Stimulated activated naive CD8-positive, alpha-beta T cell treated with anti-CD3 and anti-CD28 coated beads, Interleukin-15, amount 100 ng/mL, for 72 hours (primary cell): ENCODE measurements at regions not wholly inside any gene's neighbourhood (a gene's known extent, or its start where the extent isn't known, plus 50 kb on each side); places are given as distances from the start of the nearest gene placed in this dataset.
"Not testable (repeated sequence)": the region's sequence is repeated elsewhere in the genome, so short reads cannot be mapped to it uniquely, and the experiment has no call there.

Experiments used
- ATAC-seq: fragments of 150-1000 bp; cut with Tn5 transposase; 2 replicates; pipeline ENCODE4 v1.10.0; 2021; ENCODE audit warnings: mild to moderate bottlenecking, moderate library complexity
- DNase-seq, 2 donors: peaks; one replicate each; pipeline ENCODE4 v3.0.0; 2021 to 2022
- H3K27ac Mint-ChIP-seq, 2 donors: one replicate each; pipeline ENCODE4 v1.8.0; 2022; ENCODE audit warnings: mild to moderate bottlenecking in 2 of 2, mixed read lengths in 2 of 2, moderate library complexity in 2 of 2
- H3K27me3 Mint-ChIP-seq: one replicate; pipeline ENCODE4 v1.8.0; 2022; ENCODE audit warnings: mixed read lengths
- H3K4me1 Mint-ChIP-seq: one replicate; pipeline ENCODE4 v1.8.0; 2022; ENCODE audit warnings: mild to moderate bottlenecking, mixed read lengths
- H3K4me3 Mint-ChIP-seq, 2 donors: one replicate each; pipeline ENCODE4 v1.8.0; 2022; ENCODE audit warnings: mild to moderate bottlenecking in 2 of 2, mixed read lengths in 2 of 2, moderate library complexity in 1 of 2
- H3K9me3 Mint-ChIP-seq, 2 donors: one replicate each; pipeline ENCODE4 v1.8.0; 2022; ENCODE audit warnings: mixed read lengths in 2 of 2

DNA sequence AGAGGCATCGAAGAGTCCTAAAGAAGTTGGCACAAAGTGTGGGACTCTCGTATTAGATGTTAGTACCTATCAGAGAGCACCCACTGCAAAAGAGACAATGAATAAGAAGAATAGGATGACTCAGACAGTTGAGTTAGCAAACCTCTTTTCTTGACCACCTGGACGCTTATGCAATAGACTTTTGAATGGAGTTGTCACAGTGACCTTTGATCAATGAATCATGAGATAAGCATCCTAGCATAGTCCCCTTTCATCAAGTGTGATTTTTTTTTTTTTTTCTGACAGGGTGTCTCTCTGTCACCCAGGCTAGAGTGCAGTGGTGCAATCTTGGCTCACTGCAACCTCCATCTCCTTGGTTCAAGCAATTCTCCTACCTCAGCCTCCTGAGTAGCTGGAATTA lies 1417.9 kb upstream of the GOT2 start:
- Mint-ChIP-seq H3K4me1 (no peaks in the 10 kb centered on the region), H3K27me3 (no peaks in the 10 kb centered on the region), H3K9me3 (peaks cover 10 to 14% of the 10 kb centered on the region in 2 donors), H3K27ac (no peak overlapping the region), H3K4me3 (no peak overlapping the region)
- ATAC-seq (no peak), DNase-seq (no peak)

DNA sequence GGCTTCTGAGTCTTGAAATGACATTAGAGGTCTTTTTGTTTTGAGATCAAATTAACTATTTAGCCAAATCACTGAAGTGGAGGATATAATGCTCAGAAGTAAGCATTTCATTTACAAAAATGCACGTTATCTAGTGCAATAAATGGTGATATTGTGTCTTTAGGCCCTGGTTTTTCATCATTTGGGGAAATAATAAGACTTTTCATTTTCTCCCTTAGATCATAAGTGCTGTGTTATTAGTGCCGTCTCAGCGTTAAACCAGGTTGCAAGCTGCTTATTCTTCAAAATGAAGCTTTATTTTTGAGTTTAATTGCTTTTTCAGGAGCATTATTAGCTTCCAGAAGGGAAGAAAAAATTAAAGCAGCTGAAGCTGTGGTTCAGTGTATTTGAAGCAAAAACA lies 1416.8 kb upstream of the GOT2 start:
- DNase-seq = no peak
- Mint-ChIP-seq H3K9me3 (peaks cover 9 to 14% of the 10 kb centered on the region in 2 donors), H3K4me1 (no peaks in the 10 kb centered on the region), H3K27me3 (no peaks in the 10 kb centered on the region), H3K27ac (no peak overlapping the region), H3K4me3 (no peak overlapping the region)
- ATAC-seq = no peak

DNA sequence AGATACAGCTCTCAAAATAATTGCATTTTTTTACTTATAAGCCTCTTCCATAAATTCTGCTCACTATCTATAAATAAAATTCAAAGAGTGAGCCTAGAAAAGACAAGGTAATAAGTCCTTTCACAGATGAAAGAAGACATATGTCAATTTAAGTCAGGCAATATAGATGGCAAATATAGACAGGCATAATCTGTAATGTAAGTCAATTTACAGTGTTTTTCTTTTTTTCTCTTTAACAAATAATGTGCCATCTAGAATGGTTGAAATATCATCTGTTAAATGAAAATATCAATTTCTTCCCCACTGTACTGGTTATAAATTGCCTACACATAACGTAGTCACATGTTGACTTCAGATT lies 1409.2 kb upstream of the GOT2 start:
- Mint-ChIP-seq H3K27ac (no peak overlapping the region), H3K9me3 (peaks cover 11 to 37% of the 10 kb centered on the region in 2 donors), H3K27me3 (no peaks in the 10 kb centered on the region), H3K4me3 (no peak overlapping the region), H3K4me1 (no peaks in the 10 kb centered on the region)
- no peak for ATAC-seq
- no peak for DNase-seq

DNA sequence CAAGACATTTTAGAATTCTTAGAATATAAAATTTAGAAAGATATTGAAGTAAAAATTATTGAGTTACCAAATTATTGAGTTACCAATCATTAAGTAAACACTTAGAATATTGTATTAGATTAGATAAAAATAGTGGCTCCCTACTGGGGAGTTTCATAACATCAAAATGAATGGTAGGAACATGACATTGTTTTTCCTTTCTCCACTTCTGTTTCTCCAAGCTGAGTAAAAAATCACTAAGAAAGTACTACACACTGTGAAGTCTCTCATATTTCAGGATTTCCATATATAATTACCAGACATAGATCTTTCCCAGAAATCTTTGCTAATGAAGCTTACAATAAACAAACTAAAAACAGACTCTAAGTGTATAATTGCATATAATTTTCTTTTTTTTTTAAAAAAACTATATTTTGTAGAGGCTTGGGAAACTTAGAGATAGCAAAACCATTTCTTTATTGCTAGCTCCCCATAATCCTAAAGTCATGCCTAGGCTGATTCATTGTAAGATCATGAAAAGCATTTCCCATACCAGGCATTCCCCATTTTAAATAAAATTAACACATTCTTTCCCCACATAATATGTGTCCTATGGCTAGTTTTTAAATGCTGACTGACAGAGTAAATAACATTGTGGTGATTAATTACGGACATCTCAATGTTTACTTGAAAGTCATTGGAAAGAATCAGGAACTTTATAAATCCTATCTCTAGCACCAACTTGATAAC lies 1408.7 kb upstream of the GOT2 start:
- ATAC-seq = no peak
- H3K4me3 Mint-ChIP-seq = no peak overlapping the region
- peaks cover 15 to 39% of the 10 kb centered on the region in 2 donors for H3K9me3 Mint-ChIP-seq

DNA sequence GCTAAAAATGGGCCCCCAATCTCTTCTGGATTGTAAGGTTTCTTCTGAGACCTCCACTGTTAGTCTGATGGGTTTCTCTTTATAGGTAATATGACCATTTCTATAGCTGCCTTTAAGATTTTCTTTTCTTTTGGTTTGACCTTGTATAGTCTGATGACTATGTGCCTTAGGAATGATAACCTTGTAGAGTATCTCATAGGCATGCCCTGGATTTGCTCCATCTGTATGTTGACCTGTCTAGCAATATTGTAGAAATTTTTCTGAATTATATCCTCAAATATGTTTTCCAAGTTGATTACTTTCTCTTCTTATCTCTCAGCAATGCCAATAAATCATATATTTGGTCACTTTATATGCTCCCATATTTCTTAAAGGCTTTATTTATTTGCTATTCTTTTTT lies 1403.8 kb upstream of the GOT2 start:
- Mint-ChIP-seq H3K27ac (no peak overlapping the region), H3K4me1 (no peaks in the 10 kb centered on the region), H3K4me3 (no peak overlapping the region), H3K27me3 (no peaks in the 10 kb centered on the region), H3K9me3 (peaks cover 23 to 42% of the 10 kb centered on the region in 2 donors)
- ATAC-seq = no peak
- DNase-seq = no peak

More for the DNA sequence above, 1408.7 kb upstream of the GOT2 start:
- Mint-ChIP-seq H3K27me3 (no peaks in the 10 kb centered on the region), H3K4me1 (no peaks in the 10 kb centered on the region), H3K27ac (no peak overlapping the region)
- no peak for DNase-seq

DNA sequence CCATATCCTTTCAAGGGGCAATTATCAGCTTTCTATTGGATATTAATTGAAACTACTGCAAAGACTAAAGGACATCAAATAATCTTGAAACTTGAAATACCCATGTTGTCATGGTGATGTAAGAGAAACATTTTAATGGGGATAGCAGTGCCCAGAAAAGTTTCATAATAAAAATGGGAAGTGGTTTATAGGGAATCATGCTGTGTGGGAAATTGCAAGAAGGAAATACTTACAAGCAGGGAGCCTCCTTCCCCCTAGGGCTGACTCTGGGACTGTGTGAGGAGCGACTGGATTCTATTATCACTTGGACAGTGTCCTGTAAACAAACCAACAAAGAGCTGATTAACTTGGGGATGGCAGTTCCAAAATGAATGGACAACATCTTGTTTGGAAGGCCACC lies 1393.1 kb upstream of the GOT2 start:
- no peaks in the 10 kb centered on the region for H3K4me1 Mint-ChIP-seq
- H3K27me3 Mint-ChIP-seq = no peaks in the 10 kb centered on the region
- ATAC-seq = no peak
- peaks cover 5 to 10% of the 10 kb centered on the region in 2 donors for H3K9me3 Mint-ChIP-seq
- no peak for DNase-seq
- no peak overlapping the region for H3K4me3 Mint-ChIP-seq
- no peak overlapping the region for H3K27ac Mint-ChIP-seq

DNA sequence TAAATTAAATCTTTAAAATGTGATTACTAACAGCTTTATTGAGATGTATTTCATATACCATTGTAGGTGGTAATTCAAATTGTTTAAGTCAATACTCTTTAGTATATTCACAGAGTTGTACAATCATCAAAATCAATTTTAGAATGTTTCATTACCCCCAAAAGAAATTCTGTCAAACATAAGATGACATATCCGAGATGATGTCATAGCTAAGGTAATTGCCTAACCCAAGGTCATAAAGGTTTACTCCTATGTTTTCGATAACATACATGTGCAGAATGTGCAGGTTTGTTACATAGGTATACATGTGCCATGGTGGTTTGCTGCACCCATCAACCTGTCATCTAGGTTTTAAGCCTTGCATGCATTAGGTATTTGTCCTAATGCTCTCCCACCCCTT lies 1392.0 kb upstream of the GOT2 start:
- not testable (repeated sequence) for H3K27ac Mint-ChIP-seq, DNase-seq, H3K4me1 Mint-ChIP-seq, ATAC-seq, H3K4me3 Mint-ChIP-seq, H3K27me3 Mint-ChIP-seq
- peaks cover 5 to 14% of the 10 kb centered on the region in 2 donors for H3K9me3 Mint-ChIP-seq

DNA sequence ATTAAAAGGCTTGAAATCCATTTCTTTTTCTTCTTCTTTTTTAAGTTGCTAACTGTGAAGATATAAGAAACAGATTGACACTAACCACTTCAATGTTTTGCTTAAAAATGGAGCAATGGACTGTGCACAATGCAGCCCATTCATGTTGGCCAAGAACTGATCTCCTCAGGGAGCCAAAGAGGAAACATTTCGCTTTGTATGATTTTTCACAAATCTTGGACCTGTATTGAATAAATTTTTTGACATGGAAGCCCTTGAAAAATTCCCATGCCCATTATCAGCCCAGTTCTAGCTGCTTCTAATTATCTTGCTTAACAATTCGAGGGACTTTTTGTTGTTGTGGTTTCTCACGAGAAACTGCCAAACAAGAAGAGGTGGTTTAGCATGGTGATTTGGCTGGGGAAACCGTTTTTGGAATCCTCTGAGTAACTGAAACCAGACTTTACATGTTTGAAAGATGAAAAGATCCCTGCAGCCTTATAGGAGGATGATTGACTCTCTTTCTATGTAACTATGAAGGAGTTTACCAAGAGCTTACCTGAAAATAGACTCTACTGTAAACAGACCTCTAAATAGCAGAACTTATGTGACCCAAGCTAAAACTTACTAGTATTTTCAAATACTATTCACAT lies 1389.4 kb upstream of the GOT2 start:
- no peak for ATAC-seq
- Mint-ChIP-seq H3K4me1 (no peaks in the 10 kb centered on the region), H3K9me3 (peaks cover 5 to 25% of the 10 kb centered on the region in 2 donors), H3K27me3 (no peaks in the 10 kb centered on the region), H3K4me3 (no peak overlapping the region), H3K27ac (no peak overlapping the region)
- DNase-seq = no peak

DNA sequence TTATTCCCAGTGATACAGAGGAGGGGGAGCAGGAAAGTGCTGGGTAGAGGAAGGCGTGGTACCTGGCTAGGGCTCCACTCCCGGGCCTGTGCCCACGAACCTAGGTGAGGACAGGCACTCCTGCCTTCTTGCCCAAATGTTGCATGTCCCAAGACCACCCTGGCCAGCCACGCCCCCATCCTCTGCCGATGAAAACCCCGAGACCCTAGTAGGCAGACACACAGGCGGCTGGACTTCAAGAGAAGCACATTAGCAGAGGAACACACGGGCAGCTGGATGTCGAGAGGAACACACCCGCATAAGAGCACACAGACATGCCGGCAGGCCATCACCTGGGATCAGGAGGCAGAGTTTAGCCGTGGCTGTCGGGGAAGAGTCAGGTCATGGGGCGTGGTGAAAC lies 1386.5 kb upstream of the GOT2 start:
- no peak for DNase-seq
- H3K27ac Mint-ChIP-seq = no peak overlapping the region
- H3K4me3 Mint-ChIP-seq = no peak overlapping the region
- ATAC-seq = no peak
- H3K4me1 Mint-ChIP-seq = no peaks in the 10 kb centered on the region
- H3K9me3 Mint-ChIP-seq = peaks cover 0 to 15% of the 10 kb centered on the region in 2 donors
- no peaks in the 10 kb centered on the region for H3K27me3 Mint-ChIP-seq

DNA sequence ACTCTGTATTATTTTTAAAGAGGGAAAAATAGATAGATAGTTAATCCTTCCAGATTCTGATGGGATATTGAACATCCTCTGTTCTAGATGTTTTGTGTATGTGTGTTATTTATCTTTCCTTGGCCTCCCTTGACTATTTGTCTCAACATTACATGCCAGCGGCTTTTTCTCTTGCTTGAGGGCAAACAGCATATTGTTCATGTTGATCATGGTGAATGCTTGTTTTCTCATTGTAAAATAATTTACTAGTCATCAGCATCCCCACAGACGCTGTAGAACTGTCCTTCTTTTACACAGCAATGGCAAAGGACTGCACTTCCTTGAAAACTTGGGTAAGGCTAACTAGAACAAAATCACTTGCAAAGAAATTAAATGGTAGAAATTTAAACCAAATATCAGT lies 1376.4 kb upstream of the GOT2 start:
- H3K4me3 Mint-ChIP-seq = no peak overlapping the region
- ATAC-seq = no peak
- H3K9me3 Mint-ChIP-seq = peaks cover 6 to 23% of the 10 kb centered on the region in 2 donors
- DNase-seq = no peak
- H3K4me1 Mint-ChIP-seq = no peaks in the 10 kb centered on the region
- H3K27me3 Mint-ChIP-seq = no peaks in the 10 kb centered on the region
- no peak overlapping the region for H3K27ac Mint-ChIP-seq

DNA sequence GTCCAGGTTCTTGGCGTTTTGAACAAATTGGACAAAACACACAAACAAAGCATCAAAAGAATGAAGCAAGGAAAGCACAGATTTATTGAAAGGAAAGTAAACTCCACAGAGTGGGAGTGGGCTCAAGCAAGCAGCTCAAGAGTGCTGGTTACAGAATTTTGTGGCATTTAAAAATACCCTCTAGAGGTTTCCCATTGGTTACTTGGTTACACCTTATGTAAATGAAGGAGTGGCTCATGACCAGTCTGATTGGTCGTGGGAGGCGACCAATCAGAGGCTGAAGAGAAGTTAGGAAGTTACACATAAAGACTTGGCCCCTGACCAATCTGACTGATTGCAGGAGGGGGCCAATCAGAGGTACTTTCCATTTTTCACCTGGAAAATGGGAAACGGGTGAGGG lies 1373.8 kb upstream of the GOT2 start:
- no peak overlapping the region for H3K4me3 Mint-ChIP-seq
- H3K27ac Mint-ChIP-seq = no peak overlapping the region
- no peaks in the 10 kb centered on the region for H3K4me1 Mint-ChIP-seq
- no peak for ATAC-seq
- DNase-seq = no peak
- H3K27me3 Mint-ChIP-seq = no peaks in the 10 kb centered on the region
- H3K9me3 Mint-ChIP-seq = peaks cover 6 to 20% of the 10 kb centered on the region in 2 donors

DNA sequence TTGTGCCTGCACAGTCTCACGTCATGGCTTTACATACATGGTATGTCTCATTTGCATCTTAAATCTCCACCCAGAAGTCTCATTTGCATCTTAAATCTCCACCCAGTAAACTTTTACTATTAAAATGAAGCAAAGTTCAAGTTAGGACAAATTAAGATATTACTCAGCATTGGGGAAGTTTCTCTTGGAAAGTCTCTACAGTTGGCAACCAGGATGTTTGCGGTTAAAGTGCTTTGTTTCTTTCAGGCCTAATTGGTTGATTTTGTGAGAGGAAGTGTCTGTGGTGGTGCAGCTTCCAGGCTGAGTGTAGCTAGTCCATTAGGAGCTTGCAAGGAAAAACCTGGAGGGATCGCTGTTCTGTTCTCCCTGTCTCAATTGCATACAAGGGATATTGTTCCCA lies 1373.3 kb upstream of the GOT2 start:
- no peaks in the 10 kb centered on the region for H3K4me1 Mint-ChIP-seq
- no peak for DNase-seq
- ATAC-seq = no peak
- peaks cover 2 to 16% of the 10 kb centered on the region in 2 donors for H3K9me3 Mint-ChIP-seq
- no peak overlapping the region for H3K27ac Mint-ChIP-seq
- no peak overlapping the region for H3K4me3 Mint-ChIP-seq
- no peaks in the 10 kb centered on the region for H3K27me3 Mint-ChIP-seq

DNA sequence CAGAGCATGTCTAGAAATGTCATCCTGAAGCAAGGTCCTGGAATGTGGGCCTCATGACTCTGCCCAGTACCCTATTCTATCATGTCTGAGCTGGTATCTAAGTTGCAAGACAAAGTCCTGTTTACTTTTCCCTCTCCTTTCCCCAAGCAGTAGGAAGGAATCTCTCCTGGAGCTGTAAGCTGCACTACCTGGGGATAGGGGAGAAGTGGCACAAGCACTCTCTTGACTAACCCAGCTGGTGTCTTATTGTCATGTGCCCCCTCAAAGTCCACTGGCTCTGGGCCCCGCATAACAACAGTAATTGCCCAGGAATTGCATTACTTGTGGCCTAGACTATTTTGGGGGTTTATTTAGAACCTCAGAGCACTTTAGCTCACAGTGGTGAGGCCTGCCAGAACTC lies 1366.3 kb upstream of the GOT2 start:
- H3K4me1 Mint-ChIP-seq = no peaks in the 10 kb centered on the region
- H3K4me3 Mint-ChIP-seq = no peak overlapping the region
- peaks cover 21 to 27% of the 10 kb centered on the region in 2 donors for H3K9me3 Mint-ChIP-seq
- H3K27me3 Mint-ChIP-seq = no peaks in the 10 kb centered on the region
- DNase-seq (no peak), ATAC-seq (no peak)
- H3K27ac Mint-ChIP-seq = no peak overlapping the region

DNA sequence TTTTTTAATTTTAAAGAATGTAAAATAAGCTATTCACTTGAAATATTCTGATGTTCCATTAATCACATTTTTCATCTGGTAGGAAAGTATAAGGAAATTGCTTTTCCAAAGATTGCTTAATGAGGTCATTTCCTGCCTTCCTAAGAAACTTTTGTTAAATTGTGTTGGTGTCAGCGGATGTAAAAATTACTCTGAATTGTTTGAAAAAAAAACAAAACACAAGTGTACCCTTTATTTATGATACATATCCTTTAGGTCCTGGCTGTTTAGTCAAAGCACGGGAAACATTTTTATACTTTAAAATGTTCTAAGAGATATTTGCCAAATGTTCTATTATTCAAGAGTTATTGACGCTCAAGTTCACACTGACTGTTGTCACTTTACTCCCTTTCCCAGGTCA lies 1357.4 kb upstream of the GOT2 start:
- ATAC-seq (no peak), DNase-seq (no peak)
- H3K27ac Mint-ChIP-seq = no peak overlapping the region
- H3K4me3 Mint-ChIP-seq = no peak overlapping the region
- no peaks in the 10 kb centered on the region for H3K27me3 Mint-ChIP-seq
- no peaks in the 10 kb centered on the region for H3K4me1 Mint-ChIP-seq
- H3K9me3 Mint-ChIP-seq = peaks cover 5 to 14% of the 10 kb centered on the region in 2 donors

DNA sequence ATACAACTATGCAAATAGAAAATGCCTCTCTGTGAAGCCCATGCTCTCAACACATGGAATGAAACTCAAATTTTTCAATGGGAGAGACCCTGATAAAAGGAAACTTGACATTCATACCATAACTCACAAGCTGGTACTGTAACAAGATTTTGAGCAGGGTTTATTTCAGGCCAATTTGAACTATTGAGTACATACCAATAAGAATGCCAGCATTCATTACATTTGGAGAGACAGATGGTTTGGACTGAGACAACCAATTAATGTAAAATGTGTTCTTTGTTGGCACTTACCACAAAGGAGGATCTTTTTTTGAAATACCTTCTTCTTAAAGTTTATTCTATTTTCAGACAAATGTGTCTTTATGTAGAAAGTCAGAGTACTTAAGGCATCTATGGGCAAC lies 1357.0 kb upstream of the GOT2 start:
- DNase-seq (no peak), ATAC-seq (no peak)
- Mint-ChIP-seq H3K4me3 (no peak overlapping the region), H3K4me1 (no peaks in the 10 kb centered on the region), H3K27me3 (no peaks in the 10 kb centered on the region), H3K9me3 (peaks cover 5 to 15% of the 10 kb centered on the region in 2 donors), H3K27ac (no peak overlapping the region)

DNA sequence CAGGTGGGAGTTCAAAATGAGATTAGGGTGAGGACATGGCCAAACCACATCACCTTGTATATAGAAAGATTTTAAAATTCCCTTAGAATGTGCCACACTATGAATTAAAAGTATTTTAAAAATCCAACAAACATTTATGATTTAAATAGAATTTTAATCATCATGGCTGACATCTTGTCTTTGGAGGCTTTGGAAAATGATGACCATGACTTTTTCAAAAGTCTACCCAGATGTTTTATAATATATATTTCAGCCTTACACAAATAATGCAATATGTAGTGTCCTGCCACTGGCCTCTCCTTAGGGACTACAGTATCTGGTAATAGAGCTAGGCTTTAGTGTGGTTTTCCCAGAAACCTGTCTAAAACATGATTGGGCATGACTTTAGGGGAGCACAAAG lies 1353.4 kb upstream of the GOT2 start:
- Mint-ChIP-seq H3K4me3 (no peak overlapping the region), H3K27ac (no peak overlapping the region), H3K27me3 (no peaks in the 10 kb centered on the region), H3K4me1 (no peaks in the 10 kb centered on the region), H3K9me3 (peaks cover 2 to 35% of the 10 kb centered on the region in 2 donors)
- DNase-seq (no peak), ATAC-seq (no peak)

DNA sequence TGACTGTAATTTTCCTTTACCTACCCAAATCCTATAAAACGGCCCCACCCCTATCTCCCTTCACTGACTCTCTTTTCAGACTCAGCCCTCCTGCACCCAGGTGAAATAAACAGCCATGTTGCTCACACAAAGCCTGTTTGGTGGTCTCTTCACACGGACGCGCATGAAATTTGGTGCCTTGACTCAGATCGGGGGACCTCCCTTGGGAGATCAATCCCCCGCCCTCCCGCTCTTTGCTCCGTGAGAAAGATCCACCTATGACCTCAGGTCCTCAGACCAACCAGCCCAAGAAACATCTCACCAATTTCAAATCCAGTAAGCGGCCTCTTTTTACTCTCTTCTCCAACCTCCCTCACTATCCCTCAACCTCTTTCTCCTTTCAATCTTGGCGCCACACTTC lies 1344.7 kb upstream of the GOT2 start:
- not testable (repeated sequence) for H3K4me1 Mint-ChIP-seq, DNase-seq, H3K27ac Mint-ChIP-seq, ATAC-seq, H3K4me3 Mint-ChIP-seq, H3K27me3 Mint-ChIP-seq
- peaks cover 21 to 48% of the 10 kb centered on the region in 2 donors for H3K9me3 Mint-ChIP-seq
